Limb (tissue), 2 donors: ENCODE measurements at regions not wholly inside any gene's neighbourhood (a gene's known extent, or its start where the extent isn't known, plus 50 kb on each side); places are given as distances from the start of the nearest gene placed in this dataset.
"Not testable (repeated sequence)": the region's sequence is repeated elsewhere in the genome, so short reads cannot be mapped to it uniquely, and the experiment has no call there.

Experiments used
- DNase-seq, 2 donors: peaks; one replicate each; pipeline ENCODE4 v3.0.0-alpha.2; 2016; ENCODE audit errors: extremely low spot score in 2 of 2

GRCh38 chr1:219354962-219355361 lies 181.3 kb downstream of the LYPLAL1 start:
- no peak for DNase-seq

GRCh38 chr1:219352961-219353651 lies 179.4 kb downstream of the LYPLAL1 start:
- no peak for DNase-seq

GRCh38 chr1:219350172-219350931 lies 176.7 kb downstream of the LYPLAL1 start:
- DNase-seq, result no peak

GRCh38 chr1:219347921-219348391 lies 174.3 kb downstream of the LYPLAL1 start:
- DNase-seq, result peak; percentile 70 to 80

- DNase-seq, result peak in 1 of 2 donors; percentile 47
These were observed 173.7 kb downstream of the LYPLAL1 start for GRCh38 chr1:219347376-219347775.

- DNase-seq, result no peak
These were observed 172.3 kb downstream of the LYPLAL1 start for GRCh38 chr1:219345953-219346352.

- DNase-seq, result no peak
These were observed 169.2 kb downstream of the LYPLAL1 start for GRCh38 chr1:219342836-219343235.

GRCh38 chr1:219340796-219341195 lies 167.1 kb downstream of the LYPLAL1 start:
- DNase-seq, result no peak

GRCh38 chr1:219339466-219339865 lies 165.8 kb downstream of the LYPLAL1 start:
- no peak for DNase-seq

GRCh38 chr1:219337588-219337987 lies 163.9 kb downstream of the LYPLAL1 start:
- DNase-seq, result no peak

- no peak for DNase-seq
These were observed 159.9 kb downstream of the LYPLAL1 start for GRCh38 chr1:219333626-219334025.

GRCh38 chr1:219331424-219331823 lies 157.7 kb downstream of the LYPLAL1 start:
- no peak for DNase-seq

GRCh38 chr1:219330669-219331068 lies 157.0 kb downstream of the LYPLAL1 start:
- no peak for DNase-seq

- no peak for DNase-seq
These were observed 156.3 kb downstream of the LYPLAL1 start for GRCh38 chr1:219330001-219330400.

GRCh38 chr1:219329578-219329977 lies 155.9 kb downstream of the LYPLAL1 start:
- DNase-seq, result no peak

GRCh38 chr1:219326843-219327242 lies 153.2 kb downstream of the LYPLAL1 start:
- DNase-seq, result no peak

- DNase-seq, result no peak
These were observed 151.7 kb downstream of the LYPLAL1 start for GRCh38 chr1:219325368-219325742.

GRCh38 chr1:219324629-219325367 lies 151.1 kb downstream of the LYPLAL1 start:
- no peak for DNase-seq

GRCh38 chr1:219324171-219324570 lies 150.5 kb downstream of the LYPLAL1 start:
- no peak for DNase-seq

GRCh38 chr1:219323426-219323825 lies 149.7 kb downstream of the LYPLAL1 start:
- no peak for DNase-seq

GRCh38 chr1:219322766-219323165 lies 149.1 kb downstream of the LYPLAL1 start:
- DNase-seq, result no peak

- DNase-seq, result not testable (repeated sequence)
These were observed 146.9 kb downstream of the LYPLAL1 start for GRCh38 chr1:219320563-219320962.
